ENCODE measurements at regions not wholly inside any gene's neighbourhood (a gene's known extent, or its start where the extent isn't known, plus 50 kb on each side); places are given as distances from the start of the nearest gene placed in this dataset.

DNA sequence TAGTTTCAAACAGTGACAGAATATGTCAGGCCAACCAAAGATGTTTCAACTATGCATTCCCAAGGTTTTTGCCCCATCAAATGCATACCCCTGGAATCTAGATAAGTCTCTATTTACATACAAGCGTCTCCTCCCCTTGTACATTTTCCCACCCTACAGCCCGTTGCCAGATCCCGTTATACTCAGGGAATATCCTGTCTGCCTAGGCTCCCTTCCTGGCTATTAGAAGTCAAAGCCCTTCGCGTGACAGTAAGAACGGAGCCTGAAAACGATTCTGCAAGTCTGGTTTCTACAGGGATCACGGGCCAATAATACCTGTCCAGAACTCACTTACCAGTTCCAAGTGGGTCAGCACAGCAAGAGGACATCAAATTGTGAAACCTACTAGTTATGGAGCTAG is 134.8 kb downstream of the LACC1 start:
- TF ChIP-seq TAF1 (IDR thresholded peaks at IDR 0.05; ENCODE audit: borderline replicate concordance, insufficient read depth, low read length) (no peak), REST (IDR thresholded peaks at IDR 0.05; ENCODE audit: insufficient read depth in 1 of 2, low read depth in 2 of 2, low read length in 2 of 2) (no peak), SIN3A (IDR thresholded peaks at IDR 0.05; ENCODE audit: borderline replicate concordance, insufficient read depth, low read length) (no peak), POLR2AphosphoS5 (IDR thresholded peaks at IDR 0.05; ENCODE audit: low read depth, low read length) (no peak), FOXP2 (optimal IDR thresholded peaks at IDR 0.05; ENCODE audit: borderline replicate concordance, extremely low read depth, extremely low read length, insufficient read depth) (no peak)

DNA sequence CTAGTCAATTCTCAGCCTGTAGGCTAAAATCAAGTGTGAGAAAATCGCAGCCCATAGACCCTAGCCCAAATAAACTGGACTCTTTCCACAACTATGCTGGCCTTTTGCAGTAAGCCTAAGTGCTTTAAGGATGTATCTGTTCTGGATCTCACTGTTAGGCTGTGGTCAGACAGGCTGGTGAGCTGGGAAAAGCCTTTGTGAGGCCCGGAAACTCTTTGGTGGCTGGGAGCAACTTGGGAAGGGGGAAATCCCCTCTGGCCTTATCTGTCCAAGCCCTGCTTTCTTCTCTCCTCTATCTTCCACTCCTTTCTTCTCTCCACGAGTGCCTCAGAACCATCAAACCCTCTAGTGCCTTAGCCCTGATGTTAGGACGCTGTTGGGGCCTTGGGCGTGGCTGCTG is 135.4 kb downstream of the LACC1 start:
- TF ChIP-seq REST (IDR thresholded peaks at IDR 0.05; ENCODE audit: insufficient read depth in 1 of 2, low read depth in 2 of 2, low read length in 2 of 2) (no peak), TAF1 (IDR thresholded peaks at IDR 0.05; ENCODE audit: borderline replicate concordance, insufficient read depth, low read length) (no peak), POLR2AphosphoS5 (IDR thresholded peaks at IDR 0.05; ENCODE audit: low read depth, low read length) (no peak), SIN3A (IDR thresholded peaks at IDR 0.05; ENCODE audit: borderline replicate concordance, insufficient read depth, low read length) (no peak), FOXP2 (optimal IDR thresholded peaks at IDR 0.05; ENCODE audit: borderline replicate concordance, extremely low read depth, extremely low read length, insufficient read depth) (no peak)

- TF ChIP-seq TAF1 (IDR thresholded peaks at IDR 0.05; ENCODE audit: borderline replicate concordance, insufficient read depth, low read length) (no peak), REST (IDR thresholded peaks at IDR 0.05; ENCODE audit: insufficient read depth in 1 of 2, low read depth in 2 of 2, low read length in 2 of 2) (no peak), FOXP2 (optimal IDR thresholded peaks at IDR 0.05; ENCODE audit: borderline replicate concordance, extremely low read depth, extremely low read length, insufficient read depth) (no peak), POLR2AphosphoS5 (IDR thresholded peaks at IDR 0.05; ENCODE audit: low read depth, low read length) (no peak), SIN3A (IDR thresholded peaks at IDR 0.05; ENCODE audit: borderline replicate concordance, insufficient read depth, low read length) (no peak)
Measured at GRCh38 chr13:44015811-44016210, 136.1 kb downstream of the LACC1 start.

DNA sequence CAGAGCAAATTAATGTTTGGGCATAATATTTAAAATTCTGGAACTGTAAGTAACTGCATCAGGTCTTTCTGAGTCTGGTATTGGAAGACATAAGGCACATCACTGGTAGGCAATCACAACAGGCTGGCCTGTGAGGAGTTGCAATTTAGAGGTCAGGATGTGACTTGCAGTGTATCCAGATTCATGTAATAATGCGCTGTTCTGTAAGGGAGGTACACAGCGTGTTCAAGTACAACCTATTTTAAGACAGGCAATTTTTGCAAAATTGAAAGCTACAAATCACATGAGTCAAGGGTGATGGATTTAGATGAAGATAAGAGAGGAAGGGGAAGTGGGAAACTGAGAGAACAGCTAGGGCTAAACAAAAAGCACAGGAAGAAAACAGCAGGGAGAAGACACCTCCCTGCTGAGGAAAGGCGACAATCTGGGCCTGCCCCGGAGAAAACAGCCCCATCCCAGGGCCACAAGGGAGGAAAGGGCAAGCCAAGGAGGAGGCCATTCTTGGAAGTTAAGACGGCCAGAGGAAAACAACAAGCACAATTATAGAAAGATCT is 138.1 kb downstream of the LACC1 start:
- TF ChIP-seq POLR2AphosphoS5 (IDR thresholded peaks at IDR 0.05; ENCODE audit: low read depth, low read length) (no peak), TAF1 (IDR thresholded peaks at IDR 0.05; ENCODE audit: borderline replicate concordance, insufficient read depth, low read length) (no peak), REST (IDR thresholded peaks at IDR 0.05; ENCODE audit: insufficient read depth in 1 of 2, low read depth in 2 of 2, low read length in 2 of 2) (no peak), FOXP2 (optimal IDR thresholded peaks at IDR 0.05; ENCODE audit: borderline replicate concordance, extremely low read depth, extremely low read length, insufficient read depth) (no peak), SIN3A (IDR thresholded peaks at IDR 0.05; ENCODE audit: borderline replicate concordance, insufficient read depth, low read length) (no peak)

GRCh38 chr13:44019651-44020050 is 139.9 kb downstream of the LACC1 start:
- no peak for TF ChIP-seq POLR2AphosphoS5 (IDR thresholded peaks at IDR 0.05; ENCODE audit: low read depth, low read length)
- no peak for TF ChIP-seq TAF1 (IDR thresholded peaks at IDR 0.05; ENCODE audit: borderline replicate concordance, insufficient read depth, low read length)
- no peak for TF ChIP-seq REST (IDR thresholded peaks at IDR 0.05; ENCODE audit: insufficient read depth in 1 of 2, low read depth in 2 of 2, low read length in 2 of 2)
- TF ChIP-seq FOXP2 (optimal IDR thresholded peaks at IDR 0.05; ENCODE audit: borderline replicate concordance, extremely low read depth, extremely low read length, insufficient read depth): no peak
- TF ChIP-seq SIN3A (IDR thresholded peaks at IDR 0.05; ENCODE audit: borderline replicate concordance, insufficient read depth, low read length): no peak

All from PFSK-1 (cell line).